Mesothelial cell of epicardium (in vitro differentiated cells): ENCODE measurements at regions not wholly inside any gene's neighbourhood (a gene's known extent, or its start where the extent isn't known, plus 50 kb on each side); places are given as distances from the start of the nearest gene placed in this dataset.

Experiments
- DNase-seq, 2 experiments: peaks; one replicate each; pipeline ENCODE4 v3.0.0; 2021; ENCODE audit warnings: low spot score in 2 of 2; ENCODE audit not compliant: unreplicated experiment in 2 of 2
- H3K27ac Mint-ChIP-seq: 2 replicates; pipeline ENCODE4 v1.8.0; 2021; ENCODE audit warnings: mixed read lengths
- H3K27me3 Mint-ChIP-seq: 2 replicates; pipeline ENCODE4 v1.8.0; 2021; ENCODE audit warnings: low read depth, mixed read lengths
- H3K36me3 Mint-ChIP-seq: 2 replicates; pipeline ENCODE4 v1.8.0; 2021; ENCODE audit warnings: mixed read lengths
- H3K4me1 Mint-ChIP-seq: 2 replicates; pipeline ENCODE4 v1.8.0; 2021; ENCODE audit warnings: mixed read lengths
- H3K4me3 Mint-ChIP-seq: 2 replicates; pipeline ENCODE4 v1.8.0; 2021; ENCODE audit warnings: mild to moderate bottlenecking, moderate library complexity, mixed read lengths
- H3K9me3 Mint-ChIP-seq: 2 replicates; pipeline ENCODE4 v1.8.0; 2021; ENCODE audit warnings: mixed read lengths
- CTCF ChIP-seq: fragments of 200-600 bp; sonication (generic); IDR thresholded peaks from one replicate; pipeline ENCODE4 v1.5.0; 2021; ENCODE audit warnings: antibody characterized with exemption; ENCODE audit not compliant: unreplicated experiment

GRCh38 chr11:20277014-20277413 is 86.5 kb upstream of the HTATIP2 start:
- H3K4me1 Mint-ChIP-seq: peaks cover 11% of the 10 kb centered on the region
- H3K36me3 Mint-ChIP-seq: no peaks in the 10 kb centered on the region
- no peak for DNase-seq
- TF ChIP-seq CTCF: no peak
- no peaks in the 10 kb centered on the region for H3K9me3 Mint-ChIP-seq
- peaks cover 18% of the 10 kb centered on the region for H3K27me3 Mint-ChIP-seq
- H3K4me3 Mint-ChIP-seq: no peak overlapping the region
- H3K27ac Mint-ChIP-seq: no peak overlapping the region

GRCh38 chr11:20275987-20276965 is 87.2 kb upstream of the HTATIP2 start:
- H3K36me3 Mint-ChIP-seq: no peaks in the 10 kb centered on the region
- no peak overlapping the region for H3K4me3 Mint-ChIP-seq
- H3K9me3 Mint-ChIP-seq: no peaks in the 10 kb centered on the region
- no peak overlapping the region for H3K27ac Mint-ChIP-seq
- H3K27me3 Mint-ChIP-seq: peaks cover 20% of the 10 kb centered on the region
- peaks cover 11% of the 10 kb centered on the region for H3K4me1 Mint-ChIP-seq
- DNase-seq: no peak
- no peak for TF ChIP-seq CTCF

- Mint-ChIP-seq H3K27ac (no peak overlapping the region), H3K9me3 (no peaks in the 10 kb centered on the region), H3K4me3 (no peak overlapping the region), H3K27me3 (peaks cover 32% of the 10 kb centered on the region), H3K36me3 (no peaks in the 10 kb centered on the region), H3K4me1 (peaks cover 8% of the 10 kb centered on the region)
- no peak for TF ChIP-seq CTCF
- no peak for DNase-seq
These were observed 89.5 kb upstream of the HTATIP2 start for GRCh38 chr11:20274031-20274430.

- Mint-ChIP-seq H3K27me3 (peaks cover 31% of the 10 kb centered on the region), H3K9me3 (no peaks in the 10 kb centered on the region), H3K36me3 (no peaks in the 10 kb centered on the region), H3K4me3 (no peak overlapping the region), H3K4me1 (no peaks in the 10 kb centered on the region), H3K27ac (no peak overlapping the region)
- no peak for TF ChIP-seq CTCF
- DNase-seq: no peak
These were observed 101.3 kb upstream of the DBX1 start for GRCh38 chr11:20261526-20261925.

GRCh38 chr11:20260307-20260706 is 100.0 kb upstream of the DBX1 start:
- Mint-ChIP-seq H3K36me3 (no peaks in the 10 kb centered on the region), H3K9me3 (no peaks in the 10 kb centered on the region), H3K27ac (no peak overlapping the region), H3K4me3 (no peak overlapping the region), H3K4me1 (no peaks in the 10 kb centered on the region), H3K27me3 (peaks cover 30% of the 10 kb centered on the region)
- no peak for TF ChIP-seq CTCF
- no peak for DNase-seq
